B cell (primary cell): ENCODE measurements at regions not wholly inside any gene's neighbourhood (a gene's known extent, or its start where the extent isn't known, plus 50 kb on each side); places are given as distances from the start of the nearest gene placed in this dataset.

Source experiments
- EZH2 ChIP-seq: IDR thresholded peaks from 2 replicates; pipeline ENCODE4 v1.6.1; 2012; ENCODE audit warnings: borderline replicate concordance, low read depth, mild to moderate bottlenecking, moderate library complexity, low read length; ENCODE audit not compliant: insufficient read depth, poor library complexity, severe bottlenecking
- TF ChIP-seq, protein P1 (sequence below): fragments of 200-600 bp; IDR thresholded peaks from one replicate; pipeline ENCODE4 v1.8.0; 2022; ENCODE audit warnings: antibody characterized with exemption, mild to moderate bottlenecking

DNA sequence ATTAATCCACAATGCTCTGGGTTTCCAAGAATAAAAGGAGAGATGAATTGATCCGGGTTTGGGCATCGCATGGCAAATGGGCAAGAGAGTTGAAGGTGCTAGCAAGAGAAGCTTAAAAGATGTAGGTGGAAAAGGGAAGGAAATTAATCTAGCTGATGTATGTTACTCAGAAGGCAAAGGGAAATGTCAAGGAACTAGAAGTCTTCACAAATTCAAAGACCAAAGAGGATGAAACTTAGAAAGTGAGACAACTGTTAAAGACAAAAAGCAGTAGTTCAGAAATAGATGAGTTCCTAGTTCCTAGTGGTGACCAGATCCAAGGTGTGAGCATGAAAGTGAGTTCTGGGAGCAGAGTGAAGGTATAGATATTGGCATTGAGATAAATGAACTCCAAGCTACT lies 228.3 kb downstream of the SEC23A start:
- TF ChIP-seq, protein P1, sequence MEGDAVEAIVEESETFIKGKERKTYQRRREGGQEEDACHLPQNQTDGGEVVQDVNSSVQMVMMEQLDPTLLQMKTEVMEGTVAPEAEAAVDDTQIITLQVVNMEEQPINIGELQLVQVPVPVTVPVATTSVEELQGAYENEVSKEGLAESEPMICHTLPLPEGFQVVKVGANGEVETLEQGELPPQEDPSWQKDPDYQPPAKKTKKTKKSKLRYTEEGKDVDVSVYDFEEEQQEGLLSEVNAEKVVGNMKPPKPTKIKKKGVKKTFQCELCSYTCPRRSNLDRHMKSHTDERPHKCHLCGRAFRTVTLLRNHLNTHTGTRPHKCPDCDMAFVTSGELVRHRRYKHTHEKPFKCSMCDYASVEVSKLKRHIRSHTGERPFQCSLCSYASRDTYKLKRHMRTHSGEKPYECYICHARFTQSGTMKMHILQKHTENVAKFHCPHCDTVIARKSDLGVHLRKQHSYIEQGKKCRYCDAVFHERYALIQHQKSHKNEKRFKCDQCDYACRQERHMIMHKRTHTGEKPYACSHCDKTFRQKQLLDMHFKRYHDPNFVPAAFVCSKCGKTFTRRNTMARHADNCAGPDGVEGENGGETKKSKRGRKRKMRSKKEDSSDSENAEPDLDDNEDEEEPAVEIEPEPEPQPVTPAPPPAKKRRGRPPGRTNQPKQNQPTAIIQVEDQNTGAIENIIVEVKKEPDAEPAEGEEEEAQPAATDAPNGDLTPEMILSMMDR = no peak
- TF ChIP-seq EZH2 = no peak
